Brain microvascular endothelial cell (primary cell): ENCODE measurements at regions not wholly inside any gene's neighbourhood (a gene's known extent, or its start where the extent isn't known, plus 50 kb on each side); places are given as distances from the start of the nearest gene placed in this dataset.

Source experiments
- DNase-seq: peaks from one replicate; pipeline ENCODE4 v3.0.0-alpha.2; 2020
- H3K27ac ChIP-seq: fragments of 250-450 bp; sonication (Bioruptor Pico); 2 replicates; pipeline ENCODE4 v1.5.1; 2020; ENCODE audit warnings: mild to moderate bottlenecking, moderate library complexity
- H3K27me3 ChIP-seq: fragments of 250-450 bp; sonication (Bioruptor Pico); replicated peaks from 2 replicates; pipeline ENCODE4 v1.5.1; 2020; ENCODE audit warnings: mild to moderate bottlenecking
- H3K36me3 ChIP-seq: fragments of 250-450 bp; sonication (Bioruptor Pico); replicated peaks from 2 replicates; pipeline ENCODE4 v1.5.1; 2020; ENCODE audit warnings: mild to moderate bottlenecking
- H3K4me3 ChIP-seq: 2 replicates; pipeline ENCODE4 v1.5.1; 2011; ENCODE audit warnings: low read depth, mild to moderate bottlenecking, control low read depth, low read length, moderate library complexity
- in situ Hi-C: cut with HindIII; loops from 2 replicates; pipeline ENCODE4 v1.10.0; 2017; ENCODE audit warnings: low sequenced_read_pairs, low pct_ligation_motif_present
- TF ChIP-seq, protein P1 (sequence below): IDR thresholded peaks from 2 replicates; pipeline ENCODE4 v1.5.1; 2011; ENCODE audit warnings: low read depth, mild to moderate bottlenecking, moderate library complexity, low read length, control low read depth, inconsistent platforms; ENCODE audit errors: missing control alignments

DNA sequence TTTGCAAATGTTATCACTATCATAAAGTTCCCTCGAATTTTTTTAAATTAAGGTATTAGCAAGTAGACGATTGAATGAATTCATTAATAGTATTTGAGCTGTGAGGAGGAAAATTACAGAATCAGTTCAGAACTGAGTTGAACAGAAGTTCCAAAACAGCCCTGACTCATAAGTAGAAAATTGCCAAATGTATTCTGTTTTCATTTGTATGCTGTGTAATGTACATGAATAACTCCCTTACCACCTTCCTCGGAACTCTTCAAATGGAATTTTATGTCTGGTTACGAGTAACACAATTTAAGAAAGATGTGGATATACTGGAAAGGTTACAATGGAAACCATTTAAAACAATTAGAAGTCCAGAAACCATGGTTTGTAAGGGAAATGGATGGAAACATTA, 283.3 kb upstream of the FAR2 start:
- no peak for DNase-seq
- in situ Hi-C loops = no loop called here
- H3K4me3 ChIP-seq = no peak overlapping the region
- no peaks in the 10 kb centered on the region for H3K27me3 ChIP-seq
- no peak overlapping the region for H3K27ac ChIP-seq
- TF ChIP-seq, protein P1, sequence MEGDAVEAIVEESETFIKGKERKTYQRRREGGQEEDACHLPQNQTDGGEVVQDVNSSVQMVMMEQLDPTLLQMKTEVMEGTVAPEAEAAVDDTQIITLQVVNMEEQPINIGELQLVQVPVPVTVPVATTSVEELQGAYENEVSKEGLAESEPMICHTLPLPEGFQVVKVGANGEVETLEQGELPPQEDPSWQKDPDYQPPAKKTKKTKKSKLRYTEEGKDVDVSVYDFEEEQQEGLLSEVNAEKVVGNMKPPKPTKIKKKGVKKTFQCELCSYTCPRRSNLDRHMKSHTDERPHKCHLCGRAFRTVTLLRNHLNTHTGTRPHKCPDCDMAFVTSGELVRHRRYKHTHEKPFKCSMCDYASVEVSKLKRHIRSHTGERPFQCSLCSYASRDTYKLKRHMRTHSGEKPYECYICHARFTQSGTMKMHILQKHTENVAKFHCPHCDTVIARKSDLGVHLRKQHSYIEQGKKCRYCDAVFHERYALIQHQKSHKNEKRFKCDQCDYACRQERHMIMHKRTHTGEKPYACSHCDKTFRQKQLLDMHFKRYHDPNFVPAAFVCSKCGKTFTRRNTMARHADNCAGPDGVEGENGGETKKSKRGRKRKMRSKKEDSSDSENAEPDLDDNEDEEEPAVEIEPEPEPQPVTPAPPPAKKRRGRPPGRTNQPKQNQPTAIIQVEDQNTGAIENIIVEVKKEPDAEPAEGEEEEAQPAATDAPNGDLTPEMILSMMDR = no peak
- H3K36me3 ChIP-seq = no peaks in the 10 kb centered on the region

DNA sequence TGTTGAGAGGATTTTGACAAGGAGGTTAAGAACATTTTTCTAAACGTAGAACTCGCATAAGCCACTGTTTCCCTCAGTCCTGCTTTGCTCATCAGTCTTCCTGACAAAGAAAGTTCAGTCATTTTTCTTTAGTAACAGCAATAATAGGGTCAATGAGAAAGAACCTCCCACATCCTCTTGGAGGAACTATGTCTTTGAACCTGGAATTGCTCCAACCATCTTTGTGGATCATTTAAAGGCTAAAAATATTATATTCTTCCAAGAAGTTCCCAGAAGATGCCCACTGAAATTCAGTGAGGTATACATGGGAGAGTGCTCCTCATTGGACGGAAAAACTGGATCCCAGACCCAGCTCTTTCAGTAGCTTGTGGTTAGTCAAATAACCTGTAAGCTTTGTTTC, 282.8 kb upstream of the FAR2 start:
- no peak overlapping the region for H3K4me3 ChIP-seq
- in situ Hi-C loops = no loop called here

DNA sequence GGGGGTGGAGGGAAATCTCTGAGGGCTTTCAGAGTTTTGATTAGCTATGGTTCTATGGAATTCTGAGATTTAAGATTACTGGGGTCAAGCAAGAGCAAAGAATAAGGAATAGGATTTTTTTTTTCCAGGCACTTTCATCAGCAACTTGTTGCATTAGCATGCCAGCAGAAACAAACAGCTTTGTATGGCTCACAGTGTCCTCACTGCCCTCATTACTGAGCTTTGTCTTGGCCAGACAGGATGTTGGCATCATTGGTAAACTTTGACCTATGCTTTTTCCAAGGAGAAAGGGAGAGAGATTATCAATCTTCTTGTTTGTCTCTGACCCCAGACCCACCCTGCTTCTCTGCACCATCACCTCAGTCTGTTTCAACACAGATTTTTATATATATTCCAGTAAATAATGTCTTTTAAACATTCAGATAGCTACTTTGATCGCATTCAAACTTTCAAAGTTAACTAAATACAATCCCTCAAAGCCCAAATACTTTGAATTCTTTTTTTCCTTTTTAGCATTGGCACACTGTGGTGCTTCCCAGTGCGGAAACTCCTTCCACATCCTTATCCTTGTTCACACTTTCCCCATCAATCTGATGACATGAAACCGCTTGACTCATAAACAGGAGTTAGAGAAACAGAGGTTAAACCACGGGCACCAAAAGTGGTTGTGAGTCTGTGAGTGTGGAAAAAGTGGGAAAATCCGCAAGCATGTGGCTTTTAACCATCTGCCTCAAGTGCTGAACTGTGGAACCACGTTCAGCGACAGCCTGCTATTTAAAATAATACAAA, 282.2 kb upstream of the FAR2 start:
- in situ Hi-C loops = no loop called here
- Histone ChIP-seq H3K27me3 (no peaks in the 10 kb centered on the region), H3K27ac (no peak overlapping the region), H3K4me3 (no peak overlapping the region), H3K36me3 (no peaks in the 10 kb centered on the region)
- DNase-seq = no peak
- TF ChIP-seq, protein P1 = no peak

More for the DNA sequence above, 282.8 kb upstream of the FAR2 start:
- Histone ChIP-seq H3K27me3 (no peaks in the 10 kb centered on the region), H3K27ac (no peak overlapping the region), H3K36me3 (no peaks in the 10 kb centered on the region)
- TF ChIP-seq, protein P1 = no peak
- DNase-seq = no peak

DNA sequence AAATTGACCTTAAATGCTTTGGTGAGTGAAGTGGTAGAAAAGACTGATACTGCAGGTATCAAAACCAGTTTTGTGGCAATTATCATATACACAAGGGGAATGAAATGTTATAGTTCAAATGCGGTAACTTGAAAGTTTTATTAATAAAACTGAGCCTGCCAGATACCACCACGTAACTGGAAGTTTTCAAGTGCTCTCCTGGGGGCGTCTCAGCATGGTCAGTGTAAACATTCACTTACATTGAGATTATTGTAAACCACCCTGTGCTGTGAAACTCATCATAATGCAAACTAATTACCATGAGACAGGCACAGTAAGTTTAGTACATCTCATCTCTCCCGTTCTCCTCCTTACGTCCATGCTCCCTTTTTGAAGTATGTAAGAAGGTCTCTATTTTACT, 280.7 kb upstream of the FAR2 start:
- Histone ChIP-seq H3K36me3 (no peaks in the 10 kb centered on the region), H3K27me3 (no peaks in the 10 kb centered on the region), H3K27ac (no peak overlapping the region), H3K4me3 (no peak overlapping the region)
- no peak for DNase-seq
- in situ Hi-C loops = no loop called here
- TF ChIP-seq, protein P1 = no peak

DNA sequence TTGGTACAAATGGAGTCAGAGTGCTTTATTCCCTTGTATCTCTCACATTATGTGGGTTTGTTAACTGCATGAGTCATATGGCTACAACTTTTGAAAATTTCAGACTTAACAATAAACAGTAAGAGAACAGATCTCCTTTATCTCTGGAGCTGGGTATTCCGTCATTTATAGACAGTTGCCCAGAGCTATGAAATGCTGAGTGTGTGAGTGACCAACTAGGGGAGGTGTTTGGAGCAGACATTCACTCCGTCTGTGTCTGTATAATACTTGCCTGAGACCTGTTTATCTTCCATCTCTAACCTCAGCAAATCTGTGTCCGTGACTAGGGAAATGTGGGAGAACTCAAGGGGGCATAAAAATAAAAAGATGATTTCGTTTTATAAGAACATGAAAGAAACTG, 279.9 kb upstream of the FAR2 start:
- Histone ChIP-seq H3K4me3 (no peak overlapping the region), H3K36me3 (no peaks in the 10 kb centered on the region), H3K27me3 (no peaks in the 10 kb centered on the region), H3K27ac (peak overlapping the region; percentile 59)
- DNase-seq = peak; percentile 88
- TF ChIP-seq, protein P1 = no peak
- in situ Hi-C loops = no loop called here
